Hematopoietic multipotent progenitor cell treated with erythropoietin and hydrocortisone succinate and interleukin-3 and kit ligand, for 4 days (in vitro differentiated cells): ENCODE measurements at regions not wholly inside any gene's neighbourhood (a gene's known extent, or its start where the extent isn't known, plus 50 kb on each side); places are given as distances from the start of the nearest gene placed in this dataset.

Experiments
- DNase-seq: peaks from one replicate; pipeline ENCODE4 v3.0.0-alpha.2; 2015

GRCh38 chr3:162213956-162214355 lies 717.3 kb downstream of the OTOL1 start:
- no peak for DNase-seq

DNA sequence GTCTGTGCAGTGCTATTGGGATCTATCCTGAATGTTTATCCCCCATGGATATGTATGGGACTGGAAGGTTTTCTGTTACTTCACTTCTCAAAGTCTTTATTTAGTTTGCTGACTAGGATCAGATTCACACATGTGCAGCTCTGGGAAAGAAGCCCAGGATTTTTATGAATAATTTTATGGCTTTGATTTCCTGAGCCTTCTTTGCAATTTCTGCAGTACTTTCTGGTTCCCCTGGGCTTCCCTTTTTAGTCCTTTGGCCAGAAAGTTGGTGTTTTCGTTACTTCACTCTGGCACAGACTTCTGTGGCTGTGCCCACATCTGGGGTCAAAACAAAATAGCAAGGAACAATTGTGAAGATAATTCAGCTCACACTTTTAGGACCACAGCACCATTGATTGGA lies 721.0 kb downstream of the OTOL1 start:
- no peak for DNase-seq

DNA sequence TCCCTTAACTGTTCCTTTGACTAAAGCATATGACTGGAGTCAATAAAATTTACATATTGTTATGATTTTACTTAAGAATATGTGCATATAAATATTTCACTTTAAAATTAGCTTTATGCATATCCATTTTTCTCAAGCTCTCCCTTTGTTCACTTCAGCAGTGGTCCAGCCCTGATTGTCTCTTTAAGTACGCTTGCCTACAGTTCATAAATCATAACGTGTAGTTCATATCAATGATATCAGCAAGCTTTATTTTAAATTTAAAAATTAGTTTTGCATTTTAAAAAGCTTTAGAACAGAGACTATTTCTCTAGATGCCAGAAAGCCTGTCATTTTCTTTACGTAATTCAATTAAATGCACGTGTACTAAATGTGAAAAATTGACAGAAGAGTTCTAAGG lies 721.9 kb downstream of the OTOL1 start:
- DNase-seq: no peak

DNA sequence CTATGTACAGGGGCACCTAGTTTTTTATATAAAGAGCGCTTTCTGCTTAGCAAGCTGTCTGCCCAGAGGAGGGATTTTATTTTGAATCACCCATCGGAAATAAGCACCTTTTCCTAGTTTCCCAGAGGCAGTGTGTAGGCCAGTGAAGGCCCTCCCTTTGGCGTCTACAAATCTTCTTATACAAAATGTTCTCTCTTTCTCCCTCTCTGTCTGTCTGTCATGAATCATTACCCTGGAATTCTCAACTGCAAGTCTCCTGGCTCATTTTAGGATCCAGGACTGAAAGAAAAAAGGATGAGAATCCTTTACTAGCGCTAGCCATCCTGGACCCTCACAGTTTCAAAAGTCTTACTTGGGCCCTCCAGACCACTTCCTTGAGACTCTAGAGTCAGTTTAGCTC lies 728.1 kb downstream of the OTOL1 start:
- DNase-seq: no peak

GRCh38 chr3:162236949-162237348 lies 740.3 kb downstream of the OTOL1 start:
- no peak for DNase-seq

- no peak for DNase-seq
Measured at GRCh38 chr3:162250782-162251181, 754.2 kb downstream of the OTOL1 start.

GRCh38 chr3:162262129-162262528 lies 765.5 kb downstream of the OTOL1 start:
- no peak for DNase-seq

- no peak for DNase-seq
Measured at GRCh38 chr3:162263596-162263995, 767.0 kb downstream of the OTOL1 start.

DNA sequence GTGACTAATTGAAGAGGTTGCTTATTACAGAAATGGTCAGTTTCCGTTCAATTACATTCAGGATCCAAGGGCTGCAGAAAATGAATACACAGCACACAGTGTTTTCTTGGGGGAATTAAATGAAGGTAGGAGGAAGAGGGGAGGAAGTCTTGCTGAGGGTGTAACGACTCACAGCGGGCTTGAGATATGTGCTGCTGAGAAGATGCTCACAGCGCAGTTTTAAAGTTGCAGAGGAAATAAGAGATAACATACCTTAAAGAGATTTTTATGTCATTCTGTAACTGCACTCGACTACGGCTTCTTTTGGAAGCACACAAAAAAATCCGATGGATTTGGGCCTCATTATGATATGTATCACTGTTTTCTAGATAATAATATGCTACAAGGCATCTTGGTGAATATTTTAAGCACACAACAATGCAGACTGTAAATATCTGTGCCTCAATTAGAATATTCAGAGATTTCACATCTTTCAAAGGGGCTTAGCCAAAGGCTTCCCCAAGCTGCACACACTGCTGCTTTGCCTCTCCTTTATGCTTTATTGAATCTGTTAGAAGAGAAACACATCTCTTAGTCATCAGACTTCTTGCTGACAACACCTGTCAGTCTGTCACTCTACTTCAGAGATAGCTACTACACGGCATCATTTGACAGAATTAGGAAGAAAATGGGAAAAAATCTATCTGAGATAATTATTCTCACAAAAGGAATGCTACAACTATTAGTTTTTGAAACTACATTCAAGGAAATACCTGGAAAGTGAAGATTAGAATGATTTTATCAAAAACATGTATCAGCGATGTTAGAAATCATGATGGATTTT lies 773.2 kb downstream of the OTOL1 start:
- no peak for DNase-seq

- DNase-seq: no peak
Measured at GRCh38 chr3:162274070-162274469, 777.5 kb downstream of the OTOL1 start.

GRCh38 chr3:162278834-162279233 lies 782.2 kb downstream of the OTOL1 start:
- no peak for DNase-seq

DNA sequence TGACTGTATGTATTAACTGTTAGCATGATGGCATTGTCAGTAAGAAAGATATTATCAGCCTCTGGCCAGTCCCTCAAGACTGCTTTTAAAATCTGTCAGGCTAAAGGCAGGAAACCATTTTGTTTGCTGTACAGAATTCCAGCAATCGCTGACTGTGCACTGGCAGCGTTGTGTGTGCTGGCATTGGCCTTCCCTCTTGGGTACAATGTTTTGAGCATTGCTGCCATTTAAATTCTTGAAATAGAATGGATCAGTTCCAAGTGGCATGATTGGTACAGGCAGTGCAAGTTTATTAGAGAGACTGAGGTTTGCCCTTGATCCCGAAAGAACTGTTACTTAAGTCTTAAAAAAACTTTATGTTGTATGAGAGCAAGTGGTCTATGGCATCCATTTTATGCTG lies 788.7 kb downstream of the OTOL1 start:
- no peak for DNase-seq

DNA sequence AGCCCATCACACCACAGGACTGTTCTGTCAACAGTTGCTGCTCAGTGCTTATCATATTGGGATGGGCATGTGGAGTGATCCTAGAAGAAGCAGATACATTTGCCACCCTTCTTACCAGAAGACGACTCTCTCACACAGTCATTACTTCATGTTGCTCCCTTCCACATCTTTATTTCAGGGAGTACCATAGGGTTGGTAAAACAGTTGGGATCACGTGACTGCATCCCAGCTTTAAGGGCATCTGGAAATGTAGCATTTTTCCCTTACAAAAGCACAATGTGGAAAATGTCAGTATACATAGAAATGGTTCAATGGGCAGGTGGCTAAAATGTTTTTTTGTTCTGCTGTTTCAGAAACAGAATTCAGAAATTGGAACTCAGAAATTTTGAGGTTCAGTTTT lies 791.0 kb downstream of the OTOL1 start:
- no peak for DNase-seq

DNA sequence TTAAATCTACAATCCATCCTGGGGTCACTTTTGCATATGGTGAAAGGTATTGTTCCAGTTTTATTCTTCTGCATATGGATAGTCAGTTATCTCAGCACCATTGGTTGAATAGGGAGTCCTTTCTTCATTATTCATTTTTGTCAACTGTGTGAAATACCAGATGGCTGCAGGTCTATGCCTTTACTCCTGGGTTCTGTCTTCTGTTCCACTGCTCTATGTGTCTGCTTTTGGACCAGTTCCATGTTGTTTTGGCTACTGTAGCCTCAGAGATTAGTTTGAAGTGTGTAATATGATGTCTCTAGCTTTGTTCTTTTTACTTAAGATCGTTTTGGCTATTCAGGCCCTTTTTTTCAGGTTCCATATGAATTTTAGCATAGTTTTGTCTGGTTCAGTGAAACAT lies 795.8 kb downstream of the OTOL1 start:
- no peak for DNase-seq

GRCh38 chr3:162295323-162295983 lies 798.8 kb downstream of the OTOL1 start:
- DNase-seq: no peak

- DNase-seq: peak; percentile 1
Measured at GRCh38 chr3:162302983-162303624, 806.5 kb downstream of the OTOL1 start.

- DNase-seq: no peak
Measured at GRCh38 chr3:162317046-162317445, 820.4 kb downstream of the OTOL1 start.

- no peak for DNase-seq
Measured at GRCh38 chr3:162328649-162329048, 832.0 kb downstream of the OTOL1 start.

DNA sequence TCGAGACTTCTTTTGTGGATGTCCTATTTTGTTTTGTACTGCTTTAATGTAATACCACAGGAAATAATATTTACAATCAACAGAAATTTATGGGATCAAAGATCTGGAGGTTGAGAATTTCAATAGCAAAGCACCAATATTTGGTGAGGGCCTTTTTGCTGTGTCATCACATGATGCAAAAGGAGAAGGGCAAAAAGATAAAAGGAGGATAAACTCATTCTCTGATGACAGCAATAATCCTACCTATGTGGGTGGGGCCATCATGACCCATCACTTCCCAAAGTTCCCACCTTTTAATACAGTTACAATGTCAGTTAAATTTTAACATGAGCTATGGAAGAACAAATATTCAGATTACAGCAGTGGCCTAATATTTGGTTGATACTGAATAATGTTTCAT lies 832.9 kb downstream of the OTOL1 start:
- no peak for DNase-seq

GRCh38 chr3:162332344-162332743 lies 835.7 kb downstream of the OTOL1 start:
- no peak for DNase-seq

DNA sequence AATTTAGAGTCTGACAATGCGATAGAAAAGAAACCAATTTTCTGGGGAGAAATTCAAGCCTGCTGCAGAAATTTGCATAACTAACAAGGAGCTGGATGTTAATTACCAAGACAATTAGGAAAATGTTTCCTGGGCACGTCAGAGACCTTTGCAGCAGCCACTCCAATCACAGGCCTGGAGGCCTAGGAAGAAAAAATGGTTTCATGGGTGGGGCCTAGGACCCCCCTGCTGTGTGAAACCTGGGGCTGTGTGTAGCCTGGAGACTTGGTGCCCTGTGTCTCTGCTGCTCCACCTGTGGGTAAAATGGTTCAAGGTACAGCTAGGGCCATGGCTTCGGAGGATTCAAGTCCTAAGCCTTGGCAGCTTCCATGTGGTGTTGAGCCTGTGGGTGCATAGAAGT lies 837.9 kb downstream of the OTOL1 start:
- no peak for DNase-seq

GRCh38 chr3:162337630-162338029 lies 841.0 kb downstream of the OTOL1 start:
- DNase-seq: no peak

GRCh38 chr3:162338514-162338913 lies 841.9 kb downstream of the OTOL1 start:
- peak; percentile 53 for DNase-seq

GRCh38 chr3:162348912-162349311 lies 852.3 kb downstream of the OTOL1 start:
- no peak for DNase-seq
